ENCODE measurements at regions not wholly inside any gene's neighbourhood (a gene's known extent, or its start where the extent isn't known, plus 50 kb on each side); places are given as distances from the start of the nearest gene placed in this dataset.

DNA sequence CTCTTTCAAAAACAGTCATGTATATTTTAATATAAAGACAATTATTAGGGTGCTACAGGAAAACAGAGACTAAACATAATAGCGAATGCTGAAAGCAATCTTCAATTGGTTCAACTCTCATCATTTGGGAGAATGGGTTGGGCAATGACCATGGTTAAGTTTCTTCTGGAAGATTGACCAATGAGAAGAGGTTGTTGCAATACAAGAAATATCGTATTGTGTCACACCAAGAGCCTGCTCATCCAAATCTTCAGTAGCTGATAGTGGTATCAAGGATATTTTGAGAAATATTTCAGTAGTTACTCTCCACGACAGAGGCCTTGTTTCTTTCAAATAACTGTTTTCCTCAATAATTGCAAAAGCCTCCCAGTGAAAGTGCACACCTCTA lies 83.0 kb upstream of the FNDC3A start:
- H3K4me2 ChIP-seq (ENCODE audit: insufficient read depth in 1 of 2, low read depth in 2 of 2, low read length in 2 of 2): no peak overlapping the region
- H2BK5ac ChIP-seq (ENCODE audit: low read depth, low read length): no peak overlapping the region

More for the DNA sequence above, 83.0 kb upstream of the FNDC3A start:
- H3K4ac ChIP-seq (replicated peaks; ENCODE audit: insufficient read length, low read depth, low read length): no peak overlapping the region
- H3K56ac ChIP-seq (replicated peaks; ENCODE audit: insufficient read length, low read depth, low read length): no peak overlapping the region
- H3K18ac ChIP-seq (ENCODE audit: extremely low read depth, low read length): no peak overlapping the region
- H4K91ac ChIP-seq (replicated peaks; ENCODE audit: insufficient read length, low read length): no peak overlapping the region
- no peaks in the 10 kb centered on the region for H3K23me2 ChIP-seq (ENCODE audit: low read depth, low read length)
- no peaks in the 10 kb centered on the region for H3K79me1 ChIP-seq (ENCODE audit: low read depth, low read length)
- no peak overlapping the region for H2BK12ac ChIP-seq (ENCODE audit: low read depth, low read length)
- no peak overlapping the region for H2BK120ac ChIP-seq (replicated peaks; ENCODE audit: low read depth, low read length)
- no peak overlapping the region for H2BK20ac ChIP-seq (ENCODE audit: low read length)
- no peaks in the 10 kb centered on the region for H3K79me2 ChIP-seq (ENCODE audit: control insufficient read depth in 1 of 2, insufficient read depth in 2 of 2, low read length in 2 of 2)
- H3K27me3 ChIP-seq (replicated peaks in 1 of 4; ENCODE audit: control insufficient read depth in 3 of 4, extremely low read depth in 1 of 4, insufficient read depth in 3 of 4, low read length in 3 of 4): no peaks in the 10 kb centered on the region
- no peaks in the 10 kb centered on the region for H3K36me3 ChIP-seq (ENCODE audit: control insufficient read depth in 2 of 4, insufficient read depth in 4 of 4, low read length in 3 of 4)
- no peaks in the 10 kb centered on the region for H3K9me3 ChIP-seq (ENCODE audit: insufficient read depth in 2 of 2, low read depth in 1 of 2, low read length in 1 of 2)
- no peak overlapping the region for H3K14ac ChIP-seq (ENCODE audit: insufficient read length)
- no peak overlapping the region for H3K23ac ChIP-seq (ENCODE audit: insufficient read length)
- no peak overlapping the region for H2AFZ ChIP-seq (ENCODE audit: low read length)
- WGBS, 2 experiments (ENCODE audit: extremely low coverage in 1 of 2, insufficient coverage in 1 of 2, insufficient read length in 1 of 2, insufficient replicate concordance in 2 of 2, low coverage in 1 of 2, low lambda C conversion rate in 2 of 2, missing lambda C conversion rate in 1 of 2): 80% methylated on average over 3 of the region's 3 CpGs; no CpG with 5 or more reads in 1 of the 2 experiments
- ChIA-PET CTCF (ENCODE audit: partially characterized antibody) (no interaction called here), POLR2A (ENCODE audit: partially characterized antibody) (no interaction called here)
- no peak overlapping the region for H3K4me3 ChIP-seq (ENCODE audit: extremely low read depth in 1 of 4, insufficient read depth in 2 of 4, low read depth in 3 of 4, low read length in 4 of 4)
- no peak for DNase-seq (ENCODE audit: low read depth in 1 of 2, low spot score in 2 of 2)
- no peak overlapping the region for H3K27ac ChIP-seq (ENCODE audit: low read depth, low read length)
- no peak overlapping the region for H4K8ac ChIP-seq (ENCODE audit: extremely low read depth, insufficient read depth, low read length)
- no peak overlapping the region for H2AK5ac ChIP-seq (ENCODE audit: low read depth, low read length)
- H4K5ac ChIP-seq (ENCODE audit: insufficient read length, low read depth, low read length): no peak overlapping the region
- FAIRE-seq: no peak
- no peaks in the 10 kb centered on the region for H4K20me1 ChIP-seq (replicated peaks in 1 of 2; ENCODE audit: control insufficient read depth in 1 of 2, insufficient read depth in 2 of 2, low read length in 2 of 2)
- no peak overlapping the region for H3K9ac ChIP-seq (replicated peaks in 1 of 4; ENCODE audit: extremely low read depth in 1 of 4, low read depth in 3 of 4, low read length in 3 of 4)
- H2BK15ac ChIP-seq (ENCODE audit: low read length): no peak overlapping the region
- TF ChIP-seq HDAC6 (IDR thresholded peaks at IDR 0.05; ENCODE audit: low read depth, low read length): no peak
- TF ChIP-seq POU5F1 (IDR thresholded peaks at IDR 0.05; ENCODE audit: low read depth, low read length): no peak
- TF ChIP-seq, protein P1, sequence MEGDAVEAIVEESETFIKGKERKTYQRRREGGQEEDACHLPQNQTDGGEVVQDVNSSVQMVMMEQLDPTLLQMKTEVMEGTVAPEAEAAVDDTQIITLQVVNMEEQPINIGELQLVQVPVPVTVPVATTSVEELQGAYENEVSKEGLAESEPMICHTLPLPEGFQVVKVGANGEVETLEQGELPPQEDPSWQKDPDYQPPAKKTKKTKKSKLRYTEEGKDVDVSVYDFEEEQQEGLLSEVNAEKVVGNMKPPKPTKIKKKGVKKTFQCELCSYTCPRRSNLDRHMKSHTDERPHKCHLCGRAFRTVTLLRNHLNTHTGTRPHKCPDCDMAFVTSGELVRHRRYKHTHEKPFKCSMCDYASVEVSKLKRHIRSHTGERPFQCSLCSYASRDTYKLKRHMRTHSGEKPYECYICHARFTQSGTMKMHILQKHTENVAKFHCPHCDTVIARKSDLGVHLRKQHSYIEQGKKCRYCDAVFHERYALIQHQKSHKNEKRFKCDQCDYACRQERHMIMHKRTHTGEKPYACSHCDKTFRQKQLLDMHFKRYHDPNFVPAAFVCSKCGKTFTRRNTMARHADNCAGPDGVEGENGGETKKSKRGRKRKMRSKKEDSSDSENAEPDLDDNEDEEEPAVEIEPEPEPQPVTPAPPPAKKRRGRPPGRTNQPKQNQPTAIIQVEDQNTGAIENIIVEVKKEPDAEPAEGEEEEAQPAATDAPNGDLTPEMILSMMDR (IDR thresholded peaks at IDR 0.05; ENCODE audit: control extremely low read depth in 1 of 3, insufficient read depth in 1 of 3, low read depth in 1 of 3, low read length in 3 of 3): no peak
- no peaks in the 10 kb centered on the region for H3K4me1 ChIP-seq (replicated peaks in 1 of 4; ENCODE audit: control insufficient read depth in 3 of 4, insufficient read depth in 4 of 4, low read length in 3 of 4)
